SU-DHL-6 (cell line): ENCODE measurements at regions not wholly inside any gene's neighbourhood (a gene's known extent, or its start where the extent isn't known, plus 50 kb on each side); places are given as distances from the start of the nearest gene placed in this dataset.

Experiments
- CTCF ChIP-seq: fragments of 200-600 bp; sonication (generic); IDR thresholded peaks from one replicate; pipeline ENCODE4 v1.5.1; 2017; ENCODE audit warnings: antibody characterized with exemption, mild to moderate bottlenecking, low read length, moderate library complexity; ENCODE audit not compliant: insufficient read depth, poor library complexity, severe bottlenecking
- EZH2phosphoT487 ChIP-seq: fragments of 200-600 bp; sonication (generic), shearing (Covaris generic); conservative IDR thresholded peaks from 2 replicates; pipeline ENCODE4 v1.6.1; 2018; ENCODE audit warnings: mild to moderate bottlenecking, antibody characterized with exemption, low read length, moderate library complexity, mixed read lengths

- no peak for TF ChIP-seq CTCF
- TF ChIP-seq EZH2phosphoT487, result no peak
Observed at GRCh38 chr16:79482011-79482410, 118.5 kb downstream of the MAF start.
